ENCODE measurements at regions not wholly inside any gene's neighbourhood (a gene's known extent, or its start where the extent isn't known, plus 50 kb on each side); places are given as distances from the start of the nearest gene placed in this dataset.
"Not testable (repeated sequence)": the region's sequence is repeated elsewhere in the genome, so short reads cannot be mapped to it uniquely, and the experiment has no call there.

DNA sequence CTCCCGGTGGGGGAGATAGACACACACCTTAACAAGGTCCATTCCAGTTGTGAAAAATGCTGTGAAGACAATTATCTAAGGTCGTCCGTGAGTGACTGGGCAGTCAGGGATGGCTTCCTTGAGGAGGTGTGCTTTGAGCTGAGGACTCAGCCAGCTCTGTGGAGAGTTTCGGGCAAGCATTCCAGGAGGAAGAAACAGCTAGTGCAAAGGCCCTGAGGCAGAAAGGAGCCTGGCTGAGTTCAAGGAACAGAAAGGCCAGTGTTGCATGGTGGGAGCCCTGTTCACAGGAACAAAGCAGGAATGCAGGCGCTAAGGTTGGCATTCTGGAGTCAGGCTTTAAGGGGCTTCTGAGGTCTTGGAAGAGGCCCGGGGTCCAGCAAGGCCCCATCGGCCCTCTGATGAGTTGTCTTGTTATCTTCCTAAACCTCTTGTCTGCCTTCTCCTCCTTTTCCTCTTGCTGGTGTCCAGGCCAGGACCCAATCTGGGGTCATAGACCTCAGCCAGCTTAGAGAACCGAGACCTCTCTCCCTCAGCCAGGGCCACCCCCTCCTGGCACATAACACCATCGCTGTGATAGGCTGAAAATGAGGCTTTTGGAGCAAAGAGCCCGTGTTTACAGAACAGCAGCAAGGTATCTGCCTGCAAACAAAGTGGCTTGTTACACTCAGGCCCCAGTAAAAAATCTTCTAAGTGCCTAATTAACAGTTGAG lies 270.2 kb upstream of the MVB12B start:
- no peak for DNase-seq (ENCODE audit: low spot score)

DNA sequence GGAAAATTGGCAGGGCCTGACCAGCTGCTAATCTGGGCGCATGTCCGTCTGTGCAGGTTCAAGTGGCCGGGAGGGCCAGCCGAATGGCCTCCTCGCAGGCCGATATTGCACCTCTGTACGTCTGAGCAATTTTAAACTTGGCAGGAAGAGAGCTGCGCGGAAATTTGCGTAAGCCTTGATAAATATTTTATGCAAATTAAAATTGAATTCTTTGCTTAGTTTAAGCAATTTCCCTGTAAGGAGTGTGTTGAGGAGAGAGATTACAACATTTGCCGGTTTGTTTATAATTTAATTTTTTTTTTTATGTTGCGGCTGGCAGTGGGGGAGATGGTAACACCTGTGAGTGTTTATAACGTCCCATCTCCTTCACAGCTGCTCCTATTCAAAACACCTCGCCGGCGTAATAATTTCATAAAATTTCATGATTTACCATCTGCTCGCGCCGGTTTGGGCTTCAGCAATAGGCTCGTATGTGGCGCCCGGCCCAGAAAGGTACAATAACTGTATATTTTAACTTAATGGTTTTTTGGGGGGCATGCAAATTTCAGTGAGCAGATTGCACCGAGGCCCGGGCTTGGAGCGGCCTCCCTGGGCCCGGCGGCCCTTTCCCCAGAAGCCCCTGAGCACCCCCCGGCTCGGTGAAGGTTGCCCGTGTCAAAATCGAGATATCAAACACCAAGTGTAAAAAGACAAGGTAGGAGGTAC lies 269.4 kb upstream of the MVB12B start:
- no peak for DNase-seq (ENCODE audit: low spot score)

DNA sequence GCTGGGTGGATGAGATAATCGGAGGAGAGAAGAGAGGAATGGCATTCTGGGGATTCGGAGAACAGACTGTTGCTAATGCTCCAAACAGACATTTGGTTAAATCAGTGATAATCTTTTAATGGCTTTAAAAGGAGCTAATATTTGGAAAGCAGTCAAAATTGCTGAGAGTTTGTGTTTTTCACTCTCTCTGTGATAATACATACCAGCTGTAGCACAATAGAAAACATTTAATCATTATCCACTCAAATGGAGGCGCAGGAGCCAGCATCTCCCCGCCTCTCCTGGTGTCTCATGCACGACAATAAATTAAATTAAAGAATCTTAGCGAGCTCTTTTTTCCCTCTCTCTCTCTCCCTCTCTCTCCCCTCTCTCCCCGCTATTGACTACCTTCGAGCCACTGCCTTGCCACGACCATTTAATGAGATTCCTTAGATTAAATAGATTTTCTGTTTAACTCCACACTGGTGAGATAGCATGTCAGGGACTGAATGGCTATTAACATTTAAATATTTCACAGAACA lies 268.6 kb upstream of the MVB12B start:
- no peak for DNase-seq (ENCODE audit: low spot score)

DNA sequence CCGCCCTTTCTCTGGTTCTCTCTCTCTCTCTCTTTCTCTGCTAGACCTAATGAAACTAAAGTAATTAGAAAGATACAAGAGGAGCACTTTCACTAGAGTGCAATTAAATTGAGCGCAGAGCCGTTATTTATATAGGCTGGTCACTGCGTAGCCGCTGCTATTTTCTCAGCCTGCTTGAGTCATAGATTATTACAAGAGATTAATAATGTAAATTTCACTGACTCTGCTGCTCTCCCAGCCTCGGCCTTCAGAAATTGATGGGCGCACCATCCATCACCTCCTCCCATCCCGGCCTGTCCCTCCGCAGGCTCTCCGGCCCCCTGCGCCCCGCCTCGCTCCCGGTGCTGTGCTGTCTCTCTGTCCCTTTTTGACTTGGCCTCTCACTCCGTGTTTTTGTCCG lies 268.0 kb upstream of the MVB12B start:
- DNase-seq (ENCODE audit: low spot score): no peak

DNA sequence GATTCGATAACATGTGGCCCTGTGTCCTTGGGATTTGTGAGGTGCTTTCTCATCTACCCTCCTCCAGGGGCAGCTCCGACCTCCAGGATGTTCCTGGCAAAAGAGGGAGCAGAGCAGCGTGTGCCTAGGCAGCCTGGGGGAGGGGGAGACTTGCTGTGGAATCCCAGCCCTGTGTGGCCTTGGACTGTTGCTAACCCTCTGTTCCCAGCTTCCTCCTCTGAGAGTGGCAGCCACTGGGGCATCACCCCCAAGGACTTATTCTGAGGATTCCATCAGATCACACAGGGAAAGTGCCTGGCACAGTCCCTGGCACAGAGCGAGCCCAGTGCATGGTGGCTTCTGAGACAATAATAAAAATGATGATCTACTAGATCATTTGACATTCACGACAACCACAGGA lies 265.1 kb upstream of the MVB12B start:
- no peak for DNase-seq (ENCODE audit: low spot score)

DNA sequence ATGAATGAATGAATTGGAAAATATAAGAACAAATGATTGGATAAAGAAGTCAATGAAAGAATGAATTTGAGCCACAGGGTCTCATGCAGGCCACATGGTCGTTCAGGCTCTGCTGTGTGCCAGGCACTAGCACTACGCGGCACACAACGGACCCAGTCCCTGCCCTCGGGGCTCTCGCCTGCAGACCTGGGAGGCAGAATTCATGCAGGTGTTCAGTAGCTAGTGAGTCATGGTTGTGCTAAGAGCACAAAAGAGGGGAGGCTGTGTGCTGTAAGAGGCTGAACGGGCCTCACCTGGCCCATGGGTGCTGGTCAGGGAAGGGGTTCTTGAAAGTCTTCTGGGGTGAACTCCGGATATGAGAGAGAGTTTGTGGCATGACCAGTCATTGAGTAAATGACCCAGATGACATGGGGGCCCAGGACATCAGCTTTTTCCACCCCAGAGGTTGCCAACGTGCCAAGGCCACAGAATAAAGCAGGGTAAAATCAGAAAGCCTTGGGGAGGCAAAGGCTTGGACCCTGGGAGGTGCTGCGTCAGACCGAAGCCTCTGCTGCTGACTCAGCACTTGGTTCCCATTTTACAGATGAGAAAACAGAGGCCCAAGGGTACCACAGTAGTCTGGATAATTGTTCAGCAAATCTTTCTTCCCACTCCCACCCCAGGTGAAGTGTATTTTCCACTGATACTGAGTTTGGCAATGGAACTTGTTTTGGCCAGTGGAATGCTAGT lies 264.3 kb upstream of the MVB12B start:
- DNase-seq (ENCODE audit: low spot score): no peak

DNA sequence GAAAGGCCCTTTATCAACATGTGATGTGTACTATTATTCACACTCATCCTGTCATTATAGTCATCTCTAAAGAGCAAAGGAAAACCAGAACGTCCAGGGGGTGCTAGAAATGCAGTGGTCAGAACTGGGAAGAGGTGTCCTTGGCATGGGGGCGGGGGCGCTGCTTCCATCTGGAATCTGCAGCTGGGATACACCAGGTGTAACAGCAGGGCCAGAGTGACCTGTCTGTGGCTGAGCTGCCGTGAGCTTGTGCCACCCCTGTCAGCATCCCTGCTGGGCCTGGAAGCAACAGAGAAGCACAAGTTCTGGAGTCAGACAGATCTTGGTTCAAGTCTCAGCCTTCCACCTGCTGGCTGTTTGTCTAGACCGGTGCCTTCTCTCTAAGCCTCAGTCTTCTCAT lies 263.3 kb upstream of the MVB12B start:
- DNase-seq (ENCODE audit: low spot score): no peak

DNA sequence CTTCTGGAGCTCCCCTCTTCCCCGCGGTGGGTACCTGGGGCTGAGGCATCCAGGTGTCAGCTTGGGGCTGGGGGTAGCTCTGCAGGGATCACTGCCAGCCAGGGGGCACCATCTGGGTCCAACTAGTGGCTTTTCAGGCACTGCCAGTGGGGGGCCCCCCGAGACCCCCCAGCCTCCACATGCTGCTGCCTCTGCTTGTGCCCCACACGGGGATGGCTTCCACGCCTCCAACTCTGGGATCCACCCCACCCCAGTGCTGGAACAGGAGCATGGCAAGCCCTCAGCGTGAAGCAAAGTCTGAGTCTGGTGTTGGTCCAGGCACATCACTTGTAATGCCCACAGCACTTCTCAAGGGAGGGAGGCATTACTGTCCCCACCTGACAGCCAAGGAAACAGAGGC lies 260.5 kb upstream of the MVB12B start:
- DNase-seq (ENCODE audit: low spot score): no peak

DNA sequence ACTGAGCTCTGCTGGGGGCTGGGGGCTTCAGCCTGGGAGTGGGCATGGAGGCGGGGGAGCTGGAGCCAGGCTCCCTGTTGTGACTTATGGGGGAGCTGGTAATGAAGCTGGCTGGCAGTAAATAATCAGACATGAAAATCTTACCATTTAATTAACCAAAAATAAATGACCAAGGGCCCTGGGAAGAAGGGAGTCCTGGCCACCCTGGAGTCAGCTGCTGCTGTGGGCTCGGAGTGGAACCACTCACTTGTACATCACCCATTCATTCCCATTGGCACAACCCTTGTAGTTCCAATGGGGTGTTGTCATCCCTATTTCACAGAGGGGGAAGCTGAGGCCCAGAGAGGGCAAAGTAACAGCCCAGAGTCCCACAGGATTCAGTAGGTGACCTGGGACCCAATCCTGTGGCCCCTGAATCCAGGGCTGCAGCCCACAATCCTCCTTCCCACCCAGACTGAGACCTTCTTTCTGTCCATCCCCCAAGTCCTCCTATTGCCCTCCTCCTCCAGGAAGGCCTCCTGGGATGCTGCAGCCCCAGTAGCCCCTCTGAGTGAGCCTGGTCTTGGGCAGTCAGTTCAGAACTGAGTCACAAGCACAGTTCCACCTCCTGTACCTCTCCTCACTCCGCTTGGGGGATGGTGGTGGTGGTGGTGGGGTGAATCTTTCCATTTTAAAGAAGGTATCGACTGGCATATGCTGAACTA lies 259.4 kb upstream of the MVB12B start:
- no peak for DNase-seq (ENCODE audit: low spot score)

DNA sequence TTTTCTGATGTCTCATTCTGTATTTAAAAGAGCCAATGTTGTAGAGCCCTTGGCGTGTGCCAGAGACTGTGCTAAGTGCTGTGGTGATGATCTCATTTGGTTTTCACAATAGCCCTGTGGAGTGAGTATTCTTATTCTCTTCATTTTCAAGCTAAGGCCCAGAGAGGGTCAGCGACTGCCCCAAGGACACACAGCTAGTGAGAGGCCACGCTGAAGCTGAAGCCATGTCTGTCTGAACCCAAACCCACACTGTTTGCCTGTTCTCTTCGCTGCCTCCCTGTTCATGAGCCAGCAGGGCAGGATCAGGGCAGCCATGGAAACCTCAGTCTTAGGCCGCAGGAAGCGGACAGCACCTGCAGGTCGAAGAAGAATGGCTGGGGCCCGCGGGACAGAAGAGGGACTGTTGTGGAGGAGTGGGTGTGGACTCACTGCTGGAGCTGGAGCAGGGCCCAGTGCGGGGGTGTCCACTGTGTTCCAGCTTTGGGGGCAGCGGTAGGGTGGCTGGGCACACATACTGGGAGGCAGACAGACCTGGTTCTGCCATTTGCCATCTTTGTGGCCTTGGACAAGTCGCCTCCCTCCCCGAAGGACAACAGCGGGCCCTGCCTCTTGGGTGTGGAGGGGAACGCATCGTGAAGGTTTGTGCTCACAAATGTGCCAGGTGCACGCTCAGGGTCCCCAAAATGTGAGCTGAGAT lies 257.9 kb upstream of the MVB12B start:
- no peak for DNase-seq (ENCODE audit: low spot score)

DNA sequence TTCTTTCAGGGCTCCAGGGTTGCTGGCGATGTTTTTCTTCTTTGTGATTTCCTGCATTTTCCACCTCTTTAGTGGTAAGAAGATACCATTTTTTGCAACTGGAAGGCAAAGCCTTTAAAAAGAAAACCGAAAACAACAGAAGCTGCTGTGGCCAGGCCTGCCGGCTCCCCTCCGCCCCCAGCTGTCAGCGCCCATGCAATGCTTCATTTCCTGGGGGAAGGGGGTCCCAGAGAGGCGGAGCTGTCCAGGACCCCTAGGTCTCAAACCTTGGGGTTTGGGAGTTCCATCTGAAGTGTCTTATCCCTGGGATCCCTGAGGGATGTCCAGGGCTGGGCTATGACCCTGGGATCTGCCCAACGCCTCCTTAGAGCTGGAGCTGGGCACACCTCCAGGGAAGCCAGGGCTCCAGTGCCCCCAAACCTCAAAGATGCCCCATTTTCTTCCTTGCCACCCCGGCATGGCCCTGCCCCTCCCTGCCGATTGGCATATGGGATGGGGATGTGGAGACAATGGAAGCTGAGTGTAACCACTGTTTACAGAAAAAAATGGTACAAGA lies 257.2 kb upstream of the MVB12B start:
- DNase-seq (ENCODE audit: low spot score): no peak

DNA sequence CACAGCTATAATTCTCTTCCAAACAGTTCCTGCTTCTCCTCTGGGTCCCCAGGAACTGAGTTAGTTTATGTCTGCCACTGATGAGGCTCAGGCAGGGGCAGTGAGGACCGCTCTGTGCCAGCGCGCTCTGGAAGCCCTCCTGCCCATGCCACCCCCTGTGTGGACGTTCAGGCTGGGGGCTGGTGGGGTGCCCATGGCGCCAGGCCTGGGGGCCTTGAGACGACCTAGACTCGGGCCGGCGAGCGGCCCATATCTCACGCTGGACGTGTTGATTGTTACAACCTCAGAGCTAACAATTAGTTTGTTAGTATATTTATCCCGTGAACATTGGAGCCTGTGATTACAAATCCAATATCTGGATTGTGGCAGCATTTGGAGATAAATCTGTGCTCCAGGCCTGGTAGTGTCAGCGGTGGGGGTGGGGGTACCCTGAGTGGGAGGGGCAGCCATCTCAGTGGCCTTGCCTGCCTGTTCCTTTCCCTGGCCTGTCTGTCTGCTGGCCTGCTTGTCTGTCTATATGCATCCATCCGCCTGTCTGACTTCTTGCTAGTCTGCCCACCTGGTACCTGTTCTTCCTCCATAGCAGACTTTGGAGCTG lies 256.5 kb upstream of the MVB12B start:
- DNase-seq (ENCODE audit: low spot score): no peak

DNA sequence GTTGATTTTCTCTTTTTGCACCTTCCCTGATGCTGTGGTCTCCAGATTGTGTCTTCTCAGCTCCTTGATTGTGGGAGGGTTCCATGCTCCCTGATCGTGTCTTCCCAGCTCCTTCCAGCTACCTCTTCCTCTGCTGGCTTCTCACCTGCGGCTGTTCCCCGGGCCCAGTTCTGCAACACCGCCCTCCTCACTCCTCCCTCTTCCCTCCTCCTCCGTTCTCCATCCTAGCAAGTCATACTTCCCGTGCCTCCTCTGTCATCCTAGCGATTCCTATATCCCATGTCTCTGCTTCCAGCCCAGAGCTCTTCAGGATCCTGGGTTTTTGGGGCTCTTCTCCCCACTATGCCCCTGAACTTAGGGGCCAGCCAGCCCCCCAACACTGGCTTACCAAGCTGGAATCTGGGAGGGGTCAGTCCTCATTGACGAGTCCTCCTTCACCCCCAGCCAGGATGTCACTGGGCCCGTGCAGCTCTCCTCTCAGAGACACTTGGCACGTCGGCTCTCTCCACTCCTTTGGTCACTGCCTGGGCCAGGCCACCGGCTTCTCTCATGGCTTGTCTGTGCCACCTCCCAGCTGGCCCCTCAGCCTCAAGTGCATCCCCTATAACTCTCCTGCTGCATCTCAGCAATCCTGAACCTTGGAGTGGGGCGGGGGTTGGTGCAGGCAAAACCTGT lies 255.4 kb upstream of the MVB12B start:
- DNase-seq (ENCODE audit: low spot score): no peak

DNA sequence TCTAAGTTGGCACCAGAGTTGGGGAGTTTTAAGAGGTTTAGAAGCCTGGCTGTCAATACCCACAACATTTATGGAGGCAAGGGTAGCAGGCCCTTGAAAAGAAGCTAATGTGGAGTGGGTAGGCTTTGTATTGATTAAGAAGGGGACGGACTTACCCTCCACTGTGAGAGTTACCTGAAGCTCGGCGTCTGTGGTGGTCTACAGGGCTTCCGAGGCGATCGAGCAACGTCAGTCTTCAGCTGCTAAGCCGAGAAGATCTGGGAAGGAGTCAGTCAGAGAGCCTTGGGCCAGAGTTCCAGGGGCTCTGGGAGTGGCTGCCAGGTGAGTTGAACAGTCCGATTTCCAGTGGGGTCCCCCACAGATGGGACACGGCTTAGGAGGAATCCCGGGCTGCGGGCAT lies 249.0 kb upstream of the MVB12B start:
- DNase-seq (ENCODE audit: low spot score): not testable (repeated sequence)

DNA sequence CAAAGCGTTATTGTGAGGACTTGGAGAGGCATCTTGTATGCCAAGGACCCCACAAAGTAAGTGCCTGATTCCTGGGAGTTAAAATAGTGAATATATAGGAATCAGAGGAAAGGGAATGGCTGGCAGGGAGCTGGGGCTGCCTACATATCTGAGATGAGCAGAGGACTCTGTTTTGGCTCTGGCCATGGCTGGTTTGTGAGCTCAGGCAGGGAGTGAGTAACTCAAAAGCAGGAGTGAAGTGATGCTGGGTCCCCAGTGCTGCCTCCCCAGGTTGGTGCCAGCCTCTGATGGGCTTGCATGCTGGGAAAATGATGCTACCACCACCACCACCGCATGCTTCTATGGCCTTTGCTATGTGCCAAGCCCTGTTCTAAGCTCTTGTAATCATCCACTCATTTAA lies 246.0 kb upstream of the MVB12B start:
- DNase-seq (ENCODE audit: low spot score): no peak

DNA sequence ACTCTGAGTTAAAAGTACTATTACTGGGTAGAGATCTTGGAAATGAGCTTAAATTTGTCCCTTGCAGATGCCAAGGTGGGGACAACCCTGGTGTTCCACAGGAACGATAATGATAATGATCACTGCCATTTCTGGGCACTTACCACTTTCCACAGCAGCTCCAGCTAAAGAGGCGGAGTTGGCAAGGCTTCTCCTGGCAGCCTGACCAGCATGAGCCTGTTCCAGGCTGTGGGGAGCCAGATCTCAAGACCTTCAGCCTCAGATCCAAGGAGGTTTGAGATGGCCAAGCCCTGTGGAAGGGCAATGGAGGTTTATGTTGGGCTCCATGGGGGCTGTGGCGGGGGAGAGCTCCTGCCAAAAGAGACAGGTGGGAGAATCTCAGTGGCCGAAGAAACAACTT lies 244.9 kb upstream of the MVB12B start:
- DNase-seq (ENCODE audit: low spot score): no peak

DNA sequence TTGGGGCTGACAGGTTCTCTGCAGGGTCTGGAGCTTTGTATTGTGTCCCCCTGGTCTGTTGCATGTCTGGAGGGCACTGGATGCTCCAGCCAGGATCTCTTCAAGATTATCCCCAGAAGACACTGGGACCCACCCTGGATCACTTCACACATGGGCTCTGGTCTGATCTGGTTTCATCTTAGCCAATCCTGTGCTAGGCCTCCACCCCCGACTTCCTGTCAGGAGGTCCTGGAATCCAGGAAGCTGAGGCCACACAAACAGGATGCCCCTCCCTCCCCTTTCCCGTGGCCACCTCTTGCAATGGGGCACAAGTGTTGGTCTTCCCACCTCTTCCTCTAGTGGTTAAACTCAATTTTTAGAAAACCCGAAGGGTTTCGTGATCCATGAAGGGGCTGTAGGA lies 242.6 kb upstream of the MVB12B start:
- no peak for DNase-seq (ENCODE audit: low spot score)

DNA sequence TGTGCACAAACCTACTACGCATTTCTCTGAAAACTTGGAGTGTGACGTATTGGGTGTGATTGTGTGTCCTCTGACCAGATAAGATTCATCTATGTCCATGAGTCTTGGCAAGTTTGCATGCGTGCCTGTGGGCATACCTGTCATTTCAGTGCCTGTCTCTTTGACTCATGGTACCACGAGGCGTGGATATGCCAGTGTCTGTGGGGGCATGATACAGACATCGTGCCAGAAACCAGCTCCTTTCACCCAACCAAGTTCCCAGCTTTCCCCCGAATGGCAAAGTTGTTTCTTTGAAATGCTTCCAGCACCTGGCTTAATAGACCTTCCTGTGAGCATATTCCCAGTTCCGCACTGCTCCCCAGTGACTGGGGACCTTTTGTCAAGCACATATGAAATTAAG lies 241.9 kb upstream of the MVB12B start:
- DNase-seq (ENCODE audit: low spot score): no peak

DNA sequence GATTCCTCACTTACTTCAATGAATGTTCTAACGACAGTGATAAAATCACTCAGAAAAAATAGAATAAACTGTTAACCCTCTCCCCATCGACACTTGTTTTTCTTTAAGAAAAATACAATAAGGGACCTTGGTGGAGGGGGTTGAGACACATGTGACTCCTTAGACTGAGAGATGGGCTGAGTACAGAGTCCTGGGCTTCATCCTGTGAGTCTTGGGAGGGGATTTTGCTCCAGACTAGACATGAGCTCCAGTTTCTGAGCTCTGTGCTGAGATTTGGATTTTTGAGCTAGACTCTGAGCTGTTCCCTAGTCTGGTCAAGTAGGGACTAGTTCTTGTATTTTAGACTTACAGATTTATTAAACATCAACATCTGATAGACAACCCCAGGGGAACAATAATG lies 241.5 kb upstream of the MVB12B start:
- no peak for DNase-seq (ENCODE audit: low spot score)

DNA sequence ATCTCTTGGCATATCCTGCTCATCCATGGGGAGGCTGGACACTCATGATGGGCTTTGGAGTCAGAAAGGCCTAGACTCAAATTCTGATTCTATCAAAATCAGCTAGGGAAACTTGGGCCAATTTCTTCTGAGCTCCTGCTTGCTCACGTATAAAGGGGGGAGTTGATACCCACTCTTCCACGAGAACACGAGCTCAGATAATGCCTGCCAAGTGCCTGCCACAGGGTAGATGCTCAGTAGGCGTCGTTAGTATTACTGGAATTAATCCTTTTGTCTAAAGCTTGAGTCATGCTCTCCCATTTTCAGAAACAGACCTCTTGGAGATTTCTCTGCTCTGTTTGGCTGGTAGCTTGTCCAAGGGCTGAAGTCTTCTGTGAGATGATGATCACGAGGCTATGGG lies 238.3 kb upstream of the MVB12B start:
- no peak for DNase-seq (ENCODE audit: low spot score)

DNA sequence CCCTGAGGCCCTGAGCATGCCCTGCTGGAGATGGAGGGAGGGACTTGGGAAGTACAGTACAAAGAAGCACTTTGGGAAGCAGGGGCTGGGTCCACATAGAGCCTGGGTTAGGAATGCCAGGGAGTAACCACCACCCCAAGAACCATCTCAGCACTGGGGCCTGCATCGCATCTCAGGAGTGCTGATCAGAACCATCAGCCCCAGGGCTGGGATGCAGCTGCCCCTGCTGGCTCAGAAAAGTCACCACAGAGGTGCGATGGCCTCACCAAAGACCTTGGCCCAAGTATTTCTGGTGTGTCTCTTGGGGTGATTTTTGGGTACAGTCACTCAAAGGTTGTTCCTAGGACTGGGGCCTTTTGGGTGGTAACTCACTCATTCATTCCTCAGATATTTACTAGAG lies 236.8 kb upstream of the MVB12B start:
- DNase-seq (ENCODE audit: low spot score): no peak

Measured in activated CD4-positive, alpha-beta T cell treated with anti-CD3 and anti-CD28 coated beads, Interleukin-2, Interleukin-4, amounts not matched to agents 100 ng/mL and 50 ng/mL, durations not matched to agents 16 hours and 8 hours (primary cell).